ENCODE measurements at regions not wholly inside any gene's neighbourhood (a gene's known extent, or its start where the extent isn't known, plus 50 kb on each side); places are given as distances from the start of the nearest gene placed in this dataset.

- TF ChIP-seq CTCF (IDR thresholded peaks at IDR 0.05; ENCODE audit: low read length) (no peak), EZH2 (IDR thresholded peaks at IDR 0.05; ENCODE audit: borderline replicate concordance, low read length) (no peak)
Measured at GRCh38 chr17:73733517-73733916, 89.3 kb upstream of the SDK2 start.

Measured in OCI-LY1 (cell line).